GM12875 (cell line): ENCODE measurements at regions not wholly inside any gene's neighbourhood (a gene's known extent, or its start where the extent isn't known, plus 50 kb on each side); places are given as distances from the start of the nearest gene placed in this dataset.

Experiments used
- H3K4me3 ChIP-seq: one replicate; pipeline ENCODE4 v1.5.1; 2011; ENCODE audit warnings: low read depth, low read length, control low read depth
- TF ChIP-seq, protein P1 (sequence below): IDR thresholded peaks from 2 replicates; pipeline ENCODE4 v1.5.1; 2011; ENCODE audit warnings: low read depth, mild to moderate bottlenecking, control low read depth, inconsistent platforms, low read length, moderate library complexity, borderline replicate concordance; ENCODE audit not compliant: insufficient read depth

DNA sequence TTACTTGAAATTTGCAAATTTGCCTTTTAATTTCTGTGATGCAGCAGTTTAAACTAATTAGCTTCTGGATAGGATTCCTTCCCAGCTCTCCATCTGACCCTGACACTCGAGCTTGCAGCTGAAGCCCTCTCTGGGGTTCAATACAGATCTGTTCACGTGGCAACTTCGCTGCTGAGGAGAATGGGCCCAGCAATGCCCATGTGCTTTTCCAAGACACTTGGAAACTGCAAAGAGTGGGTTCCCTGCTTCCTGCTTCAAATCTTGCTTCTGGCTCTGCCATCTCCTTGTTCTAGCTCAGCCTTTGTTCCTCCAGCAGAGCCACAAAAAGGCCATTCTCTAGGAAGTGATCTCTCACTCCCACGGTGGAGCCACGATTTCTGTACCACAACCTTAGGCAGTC lies 50.0 kb upstream of the IRX6 start:
- TF ChIP-seq, protein P1, sequence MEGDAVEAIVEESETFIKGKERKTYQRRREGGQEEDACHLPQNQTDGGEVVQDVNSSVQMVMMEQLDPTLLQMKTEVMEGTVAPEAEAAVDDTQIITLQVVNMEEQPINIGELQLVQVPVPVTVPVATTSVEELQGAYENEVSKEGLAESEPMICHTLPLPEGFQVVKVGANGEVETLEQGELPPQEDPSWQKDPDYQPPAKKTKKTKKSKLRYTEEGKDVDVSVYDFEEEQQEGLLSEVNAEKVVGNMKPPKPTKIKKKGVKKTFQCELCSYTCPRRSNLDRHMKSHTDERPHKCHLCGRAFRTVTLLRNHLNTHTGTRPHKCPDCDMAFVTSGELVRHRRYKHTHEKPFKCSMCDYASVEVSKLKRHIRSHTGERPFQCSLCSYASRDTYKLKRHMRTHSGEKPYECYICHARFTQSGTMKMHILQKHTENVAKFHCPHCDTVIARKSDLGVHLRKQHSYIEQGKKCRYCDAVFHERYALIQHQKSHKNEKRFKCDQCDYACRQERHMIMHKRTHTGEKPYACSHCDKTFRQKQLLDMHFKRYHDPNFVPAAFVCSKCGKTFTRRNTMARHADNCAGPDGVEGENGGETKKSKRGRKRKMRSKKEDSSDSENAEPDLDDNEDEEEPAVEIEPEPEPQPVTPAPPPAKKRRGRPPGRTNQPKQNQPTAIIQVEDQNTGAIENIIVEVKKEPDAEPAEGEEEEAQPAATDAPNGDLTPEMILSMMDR = no peak
- H3K4me3 ChIP-seq = no peak overlapping the region
